ENCODE measurements at regions not wholly inside any gene's neighbourhood (a gene's known extent, or its start where the extent isn't known, plus 50 kb on each side); places are given as distances from the start of the nearest gene placed in this dataset.

GRCh38 chr9:3646226-3646625, 120.4 kb upstream of the RFX3 start:
- Histone ChIP-seq H3K27ac (ENCODE audit: extremely low read length, insufficient read depth, low read length) (no peak overlapping the region), H3K4me1 (ENCODE audit: insufficient read depth, low read length) (no peaks in the 10 kb centered on the region), H3K9ac (ENCODE audit: insufficient read depth, low read depth, low read length) (no peak overlapping the region), H4K20me1 (ENCODE audit: insufficient read depth, low read length) (no peaks in the 10 kb centered on the region), H3K9me3 (ENCODE audit: low read length) (no peaks in the 10 kb centered on the region), H2AFZ (ENCODE audit: low read length) (no peak overlapping the region), H3K27me3 (ENCODE audit: control insufficient read depth in 1 of 2, insufficient read depth in 2 of 2, low read length in 2 of 2) (no peaks in the 10 kb centered on the region), H3K4me2 (ENCODE audit: low read depth, low read length) (no peak overlapping the region), H3K79me2 (ENCODE audit: insufficient read depth, low read length) (no peaks in the 10 kb centered on the region), H3K4me3 (replicated peaks in 1 of 3; ENCODE audit: insufficient read depth in 1 of 3, low read depth in 2 of 3, low read length in 3 of 3) (no peak overlapping the region), H3K36me3 (replicated peaks in 1 of 2; ENCODE audit: control insufficient read depth in 1 of 2, insufficient read depth in 2 of 2, low read length in 2 of 2) (no peaks in the 10 kb centered on the region)
- ATAC-seq (no peak), FAIRE-seq (no peak), DNase-seq (ENCODE audit: low spot score) (no peak)
- intact Hi-C loops (cut with micrococcal nuclease; ENCODE audit: unreplicated experiment) (no loop called here), in situ Hi-C loops (cut with HindIII; ENCODE audit: extremely low pct_ligation_motif_present, low pct_unique_long_range_greater_than_20kb) (loop anchor here (10.0 kb wide), 1 partner anchor 181 kb away; no protein-coding TSS in a partner anchor)
- whole genome bisulfite sequencing (ENCODE audit: low lambda C conversion rate): 26% methylated on average over 1 of the region's 1 CpG
- ChIA-PET POLR2A (no interaction called here), CTCF (ENCODE audit: low intra/inter-chr PET ratio, low total read pairs) (no interaction called here)
- BruUV-seq (replicated peaks): no TSS peak
- TF ChIP-seq NR3C1 (CRISPR knock-in tag; IDR thresholded peaks at IDR 0.05): no peak
- no peak for TF ChIP-seq ZNF850 (CRISPR knock-in tag; conservative IDR thresholded peaks at IDR 0.05)
- TF ChIP-seq, protein P1, sequence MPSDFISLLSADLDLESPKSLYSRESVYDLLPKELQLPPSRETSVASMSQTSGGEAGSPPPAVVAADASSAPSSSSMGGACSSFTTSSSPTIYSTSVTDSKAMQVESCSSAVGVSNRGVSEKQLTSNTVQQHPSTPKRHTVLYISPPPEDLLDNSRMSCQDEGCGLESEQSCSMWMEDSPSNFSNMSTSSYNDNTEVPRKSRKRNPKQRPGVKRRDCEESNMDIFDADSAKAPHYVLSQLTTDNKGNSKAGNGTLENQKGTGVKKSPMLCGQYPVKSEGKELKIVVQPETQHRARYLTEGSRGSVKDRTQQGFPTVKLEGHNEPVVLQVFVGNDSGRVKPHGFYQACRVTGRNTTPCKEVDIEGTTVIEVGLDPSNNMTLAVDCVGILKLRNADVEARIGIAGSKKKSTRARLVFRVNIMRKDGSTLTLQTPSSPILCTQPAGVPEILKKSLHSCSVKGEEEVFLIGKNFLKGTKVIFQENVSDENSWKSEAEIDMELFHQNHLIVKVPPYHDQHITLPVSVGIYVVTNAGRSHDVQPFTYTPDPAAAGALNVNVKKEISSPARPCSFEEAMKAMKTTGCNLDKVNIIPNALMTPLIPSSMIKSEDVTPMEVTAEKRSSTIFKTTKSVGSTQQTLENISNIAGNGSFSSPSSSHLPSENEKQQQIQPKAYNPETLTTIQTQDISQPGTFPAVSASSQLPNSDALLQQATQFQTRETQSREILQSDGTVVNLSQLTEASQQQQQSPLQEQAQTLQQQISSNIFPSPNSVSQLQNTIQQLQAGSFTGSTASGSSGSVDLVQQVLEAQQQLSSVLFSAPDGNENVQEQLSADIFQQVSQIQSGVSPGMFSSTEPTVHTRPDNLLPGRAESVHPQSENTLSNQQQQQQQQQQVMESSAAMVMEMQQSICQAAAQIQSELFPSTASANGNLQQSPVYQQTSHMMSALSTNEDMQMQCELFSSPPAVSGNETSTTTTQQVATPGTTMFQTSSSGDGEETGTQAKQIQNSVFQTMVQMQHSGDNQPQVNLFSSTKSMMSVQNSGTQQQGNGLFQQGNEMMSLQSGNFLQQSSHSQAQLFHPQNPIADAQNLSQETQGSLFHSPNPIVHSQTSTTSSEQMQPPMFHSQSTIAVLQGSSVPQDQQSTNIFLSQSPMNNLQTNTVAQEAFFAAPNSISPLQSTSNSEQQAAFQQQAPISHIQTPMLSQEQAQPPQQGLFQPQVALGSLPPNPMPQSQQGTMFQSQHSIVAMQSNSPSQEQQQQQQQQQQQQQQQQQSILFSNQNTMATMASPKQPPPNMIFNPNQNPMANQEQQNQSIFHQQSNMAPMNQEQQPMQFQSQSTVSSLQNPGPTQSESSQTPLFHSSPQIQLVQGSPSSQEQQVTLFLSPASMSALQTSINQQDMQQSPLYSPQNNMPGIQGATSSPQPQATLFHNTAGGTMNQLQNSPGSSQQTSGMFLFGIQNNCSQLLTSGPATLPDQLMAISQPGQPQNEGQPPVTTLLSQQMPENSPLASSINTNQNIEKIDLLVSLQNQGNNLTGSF (CRISPR knock-in tag; IDR thresholded peaks at IDR 0.05): no peak
- TF ChIP-seq RNF219 (CRISPR knock-in tag; IDR thresholded peaks at IDR 0.05): no peak
- TF ChIP-seq SMYD3 (CRISPR knock-in tag; IDR thresholded peaks at IDR 0.05): no peak
- TF ChIP-seq POLR2G (IDR thresholded peaks at IDR 0.05; ENCODE audit: low read depth, low read length): no peak
- TF ChIP-seq ZNF883 (CRISPR knock-in tag; IDR thresholded peaks at IDR 0.05; ENCODE audit: not compliant biosample characterization): no peak
- TF ChIP-seq, protein P2, sequence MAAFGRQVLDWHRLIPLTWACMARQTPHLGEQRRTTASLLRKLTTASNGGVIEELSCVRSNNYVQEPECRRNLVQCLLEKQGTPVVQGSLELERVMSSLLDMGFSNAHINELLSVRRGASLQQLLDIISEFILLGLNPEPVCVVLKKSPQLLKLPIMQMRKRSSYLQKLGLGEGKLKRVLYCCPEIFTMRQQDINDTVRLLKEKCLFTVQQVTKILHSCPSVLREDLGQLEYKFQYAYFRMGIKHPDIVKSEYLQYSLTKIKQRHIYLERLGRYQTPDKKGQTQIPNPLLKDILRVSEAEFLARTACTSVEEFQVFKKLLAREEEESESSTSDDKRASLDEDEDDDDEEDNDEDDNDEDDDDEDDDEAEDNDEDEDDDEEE (CRISPR knock-in tag; IDR thresholded peaks at IDR 0.05): no peak
- no peak for TF ChIP-seq ZNF766 (CRISPR knock-in tag; IDR thresholded peaks at IDR 0.05; ENCODE audit: borderline replicate concordance)
- no peak for TF ChIP-seq DMAP1 (CRISPR knock-in tag; IDR thresholded peaks at IDR 0.05)
- TF ChIP-seq JDP2 (CRISPR knock-in tag; IDR thresholded peaks at IDR 0.05; ENCODE audit: borderline replicate concordance): no peak
- no peak for TF ChIP-seq MTF1 (CRISPR knock-in tag; IDR thresholded peaks at IDR 0.05)
- no peak for TF ChIP-seq KDM6A (CRISPR knock-in tag; IDR thresholded peaks at IDR 0.05; ENCODE audit: low read depth)
- TF ChIP-seq CCDC6 (CRISPR knock-in tag; IDR thresholded peaks at IDR 0.05): no peak
- TF ChIP-seq RBM39 (IDR thresholded peaks at IDR 0.05; ENCODE audit: low read depth, low read length, poor library complexity, severe bottlenecking): no peak
- TF ChIP-seq, protein P3, sequence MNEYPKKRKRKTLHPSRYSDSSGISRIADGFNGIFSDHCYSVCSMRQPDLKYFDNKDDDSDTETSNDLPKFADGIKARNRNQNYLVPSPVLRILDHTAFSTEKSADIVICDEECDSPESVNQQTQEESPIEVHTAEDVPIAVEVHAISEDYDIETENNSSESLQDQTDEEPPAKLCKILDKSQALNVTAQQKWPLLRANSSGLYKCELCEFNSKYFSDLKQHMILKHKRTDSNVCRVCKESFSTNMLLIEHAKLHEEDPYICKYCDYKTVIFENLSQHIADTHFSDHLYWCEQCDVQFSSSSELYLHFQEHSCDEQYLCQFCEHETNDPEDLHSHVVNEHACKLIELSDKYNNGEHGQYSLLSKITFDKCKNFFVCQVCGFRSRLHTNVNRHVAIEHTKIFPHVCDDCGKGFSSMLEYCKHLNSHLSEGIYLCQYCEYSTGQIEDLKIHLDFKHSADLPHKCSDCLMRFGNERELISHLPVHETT (CRISPR knock-in tag; conservative IDR thresholded peaks at IDR 0.05): no peak

All from HepG2 (cell line).